ENCODE measurements at regions not wholly inside any gene's neighbourhood (a gene's known extent, or its start where the extent isn't known, plus 50 kb on each side); places are given as distances from the start of the nearest gene placed in this dataset.

DNA sequence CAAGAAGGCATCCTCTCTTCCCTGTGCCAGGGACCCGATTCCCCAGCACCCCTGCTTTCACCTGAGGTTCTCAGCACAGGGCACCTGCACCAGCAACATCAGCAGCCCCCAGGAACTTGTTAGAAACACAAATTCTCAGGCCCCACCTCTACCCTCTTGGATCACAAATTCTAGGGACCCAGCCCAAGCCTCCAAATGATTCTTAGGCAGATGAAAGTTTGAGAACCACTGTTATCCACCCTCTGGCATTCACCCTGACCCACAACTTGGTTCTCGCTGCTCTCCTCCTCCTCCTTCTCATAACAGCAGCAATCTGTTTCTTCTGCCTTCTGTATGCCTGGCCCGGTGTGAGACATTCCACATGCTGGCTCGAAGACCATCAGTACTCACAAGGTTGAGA lies 60.3 kb upstream of the HIVEP3 start:
- TF ChIP-seq EP300 (IDR thresholded peaks at IDR 0.05) (no peak), POLR2A (IDR thresholded peaks at IDR 0.05) (no peak)
- TF ChIP-seq, protein P1, sequence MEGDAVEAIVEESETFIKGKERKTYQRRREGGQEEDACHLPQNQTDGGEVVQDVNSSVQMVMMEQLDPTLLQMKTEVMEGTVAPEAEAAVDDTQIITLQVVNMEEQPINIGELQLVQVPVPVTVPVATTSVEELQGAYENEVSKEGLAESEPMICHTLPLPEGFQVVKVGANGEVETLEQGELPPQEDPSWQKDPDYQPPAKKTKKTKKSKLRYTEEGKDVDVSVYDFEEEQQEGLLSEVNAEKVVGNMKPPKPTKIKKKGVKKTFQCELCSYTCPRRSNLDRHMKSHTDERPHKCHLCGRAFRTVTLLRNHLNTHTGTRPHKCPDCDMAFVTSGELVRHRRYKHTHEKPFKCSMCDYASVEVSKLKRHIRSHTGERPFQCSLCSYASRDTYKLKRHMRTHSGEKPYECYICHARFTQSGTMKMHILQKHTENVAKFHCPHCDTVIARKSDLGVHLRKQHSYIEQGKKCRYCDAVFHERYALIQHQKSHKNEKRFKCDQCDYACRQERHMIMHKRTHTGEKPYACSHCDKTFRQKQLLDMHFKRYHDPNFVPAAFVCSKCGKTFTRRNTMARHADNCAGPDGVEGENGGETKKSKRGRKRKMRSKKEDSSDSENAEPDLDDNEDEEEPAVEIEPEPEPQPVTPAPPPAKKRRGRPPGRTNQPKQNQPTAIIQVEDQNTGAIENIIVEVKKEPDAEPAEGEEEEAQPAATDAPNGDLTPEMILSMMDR (IDR thresholded peaks at IDR 0.05), result no peak
